Upper lobe of left lung (tissue), 4 donors: ENCODE measurements at regions not wholly inside any gene's neighbourhood (a gene's known extent, or its start where the extent isn't known, plus 50 kb on each side); places are given as distances from the start of the nearest gene placed in this dataset.

Experiments used
- POLR2A ChIP-seq, 4 donors: fragments of 450-650 bp; IDR thresholded peaks; one replicate each; pipeline ENCODE4 v1.5.1; 2016 to 2017; ENCODE audit warnings: antibody characterized with exemption in 4 of 4, mild to moderate bottlenecking in 2 of 4
- POLR2AphosphoS5 ChIP-seq, 2 donors: sonication (generic); formaldehyde crosslinking; IDR thresholded peaks; one replicate each; pipeline ENCODE4 v1.5.1; 2017; ENCODE audit warnings: antibody characterized with exemption in 2 of 2
- TF ChIP-seq, protein P1 (sequence below), 6 experiments: fragments of 450-650 bp in 4 of 6; fragments of 200-600 bp in 2 of 6; sonication (generic) in 2 of 6; IDR thresholded peaks; one replicate each; pipeline ENCODE4 v1.5.1; 2016 to 2019; ENCODE audit warnings: antibody characterized with exemption in 6 of 6

GRCh38 chr9:20043461-20043860 is 254.6 kb upstream of the SLC24A2 start:
- TF ChIP-seq, protein P1, sequence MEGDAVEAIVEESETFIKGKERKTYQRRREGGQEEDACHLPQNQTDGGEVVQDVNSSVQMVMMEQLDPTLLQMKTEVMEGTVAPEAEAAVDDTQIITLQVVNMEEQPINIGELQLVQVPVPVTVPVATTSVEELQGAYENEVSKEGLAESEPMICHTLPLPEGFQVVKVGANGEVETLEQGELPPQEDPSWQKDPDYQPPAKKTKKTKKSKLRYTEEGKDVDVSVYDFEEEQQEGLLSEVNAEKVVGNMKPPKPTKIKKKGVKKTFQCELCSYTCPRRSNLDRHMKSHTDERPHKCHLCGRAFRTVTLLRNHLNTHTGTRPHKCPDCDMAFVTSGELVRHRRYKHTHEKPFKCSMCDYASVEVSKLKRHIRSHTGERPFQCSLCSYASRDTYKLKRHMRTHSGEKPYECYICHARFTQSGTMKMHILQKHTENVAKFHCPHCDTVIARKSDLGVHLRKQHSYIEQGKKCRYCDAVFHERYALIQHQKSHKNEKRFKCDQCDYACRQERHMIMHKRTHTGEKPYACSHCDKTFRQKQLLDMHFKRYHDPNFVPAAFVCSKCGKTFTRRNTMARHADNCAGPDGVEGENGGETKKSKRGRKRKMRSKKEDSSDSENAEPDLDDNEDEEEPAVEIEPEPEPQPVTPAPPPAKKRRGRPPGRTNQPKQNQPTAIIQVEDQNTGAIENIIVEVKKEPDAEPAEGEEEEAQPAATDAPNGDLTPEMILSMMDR (IDR thresholded peaks at IDR 0.05): no peak
- TF ChIP-seq POLR2AphosphoS5 (IDR thresholded peaks at IDR 0.05) (no peak), POLR2A (IDR thresholded peaks at IDR 0.05) (no peak)
